Activated T-cell treated with anti-CD3 and anti-CD28 coated beads for 48 hours (primary cell): ENCODE measurements at regions not wholly inside any gene's neighbourhood (a gene's known extent, or its start where the extent isn't known, plus 50 kb on each side); places are given as distances from the start of the nearest gene placed in this dataset.

Experiments
- DNase-seq: peaks from one replicate; pipeline ENCODE4 v3.0.0-alpha.2; 2020; ENCODE audit warnings: low read depth

DNA sequence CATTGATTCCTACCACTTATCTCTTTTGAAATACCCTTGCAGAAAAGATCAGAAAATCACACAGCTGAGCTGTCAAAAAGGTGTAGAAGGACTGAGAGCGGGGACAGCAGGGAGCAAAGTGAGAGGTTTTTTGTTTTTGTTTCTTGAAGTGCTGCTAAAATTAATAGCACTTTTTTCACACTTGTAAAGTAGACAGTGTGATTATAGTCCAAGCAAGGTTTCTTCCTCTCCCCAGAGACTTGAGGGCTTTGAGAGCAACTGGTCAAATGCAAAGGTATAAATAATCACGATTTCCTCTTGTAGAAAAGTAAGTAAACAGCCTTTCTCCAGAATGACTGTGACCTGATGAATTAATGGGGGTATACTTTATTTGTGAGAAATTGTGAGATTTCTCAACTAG is 326.9 kb downstream of the ZNF608 start:
- DNase-seq = no peak

DNA sequence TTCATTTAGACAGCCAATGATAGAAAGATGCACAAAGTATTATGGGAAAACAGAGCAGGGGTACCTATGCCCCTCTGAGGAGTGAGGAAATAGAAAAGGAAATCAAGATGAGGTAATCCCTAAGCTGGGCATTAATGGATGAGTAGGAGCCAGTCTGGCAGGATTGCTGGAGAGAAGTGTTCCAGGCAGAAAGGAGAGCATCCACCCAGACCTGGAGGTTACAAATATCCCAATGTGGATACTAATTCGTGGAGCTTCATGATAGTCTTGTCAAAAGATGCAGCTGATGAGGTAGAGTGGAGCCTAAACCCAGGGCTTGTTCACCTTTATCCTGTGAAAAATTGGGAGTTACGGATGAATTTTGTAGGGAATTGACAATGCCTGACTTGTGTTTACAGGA is 328.0 kb downstream of the ZNF608 start:
- DNase-seq = no peak

DNA sequence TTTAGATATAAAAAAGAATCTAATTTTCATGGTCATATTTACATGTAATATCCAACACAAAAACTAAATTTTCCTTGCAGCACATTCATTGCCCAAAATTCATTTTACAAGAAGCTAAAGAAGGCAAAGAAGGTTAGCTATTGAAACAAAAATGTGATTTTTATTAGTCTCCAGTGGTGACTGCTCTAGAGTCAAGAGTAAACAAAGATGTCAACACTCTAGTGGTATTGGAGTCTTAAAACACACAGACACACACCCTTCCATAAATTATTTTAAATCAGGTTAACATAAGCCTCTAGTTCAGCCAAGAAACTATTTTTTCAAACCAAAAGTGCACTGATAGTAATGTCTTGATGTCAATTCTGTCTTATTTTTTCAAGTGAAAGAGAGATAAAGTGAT is 329.2 kb downstream of the ZNF608 start:
- no peak for DNase-seq

DNA sequence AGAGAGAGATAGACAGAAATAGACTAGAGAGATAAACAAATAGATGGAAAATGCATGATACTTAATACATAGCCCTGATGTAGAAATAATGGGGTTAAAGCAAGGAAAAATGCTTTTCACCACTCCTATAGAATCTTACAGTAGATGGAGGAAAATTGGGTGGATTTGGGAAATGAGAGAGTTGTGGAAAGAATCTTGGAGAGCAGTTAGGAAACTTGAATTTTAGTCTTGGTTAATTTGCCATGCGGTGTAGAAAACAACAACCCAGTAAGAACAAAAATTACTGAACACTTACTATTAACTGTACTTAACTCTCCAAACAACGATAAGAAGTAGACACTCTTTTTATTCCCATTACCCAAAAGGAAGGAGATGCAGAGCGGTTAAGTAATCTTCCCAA is 329.8 kb downstream of the ZNF608 start:
- DNase-seq = no peak

DNA sequence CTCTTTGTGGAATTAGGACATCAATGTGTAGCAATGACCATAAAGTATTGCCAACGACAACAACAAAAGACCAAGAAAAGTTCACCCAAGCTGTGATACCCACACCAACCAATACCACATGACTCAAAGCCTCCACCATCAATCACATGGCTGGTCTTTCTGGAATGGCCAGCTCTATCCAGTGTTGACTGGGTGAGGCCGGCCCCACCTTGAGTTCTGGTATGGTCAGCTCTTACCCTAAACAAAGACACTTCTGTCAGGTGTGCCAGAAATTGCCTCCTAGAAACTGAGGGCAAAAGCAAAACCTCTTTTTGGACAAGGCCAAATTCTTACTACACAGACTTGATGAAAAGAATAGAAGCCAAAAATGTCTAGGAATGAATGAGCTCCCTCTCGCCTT is 331.5 kb downstream of the ZNF608 start:
- no peak for DNase-seq

DNA sequence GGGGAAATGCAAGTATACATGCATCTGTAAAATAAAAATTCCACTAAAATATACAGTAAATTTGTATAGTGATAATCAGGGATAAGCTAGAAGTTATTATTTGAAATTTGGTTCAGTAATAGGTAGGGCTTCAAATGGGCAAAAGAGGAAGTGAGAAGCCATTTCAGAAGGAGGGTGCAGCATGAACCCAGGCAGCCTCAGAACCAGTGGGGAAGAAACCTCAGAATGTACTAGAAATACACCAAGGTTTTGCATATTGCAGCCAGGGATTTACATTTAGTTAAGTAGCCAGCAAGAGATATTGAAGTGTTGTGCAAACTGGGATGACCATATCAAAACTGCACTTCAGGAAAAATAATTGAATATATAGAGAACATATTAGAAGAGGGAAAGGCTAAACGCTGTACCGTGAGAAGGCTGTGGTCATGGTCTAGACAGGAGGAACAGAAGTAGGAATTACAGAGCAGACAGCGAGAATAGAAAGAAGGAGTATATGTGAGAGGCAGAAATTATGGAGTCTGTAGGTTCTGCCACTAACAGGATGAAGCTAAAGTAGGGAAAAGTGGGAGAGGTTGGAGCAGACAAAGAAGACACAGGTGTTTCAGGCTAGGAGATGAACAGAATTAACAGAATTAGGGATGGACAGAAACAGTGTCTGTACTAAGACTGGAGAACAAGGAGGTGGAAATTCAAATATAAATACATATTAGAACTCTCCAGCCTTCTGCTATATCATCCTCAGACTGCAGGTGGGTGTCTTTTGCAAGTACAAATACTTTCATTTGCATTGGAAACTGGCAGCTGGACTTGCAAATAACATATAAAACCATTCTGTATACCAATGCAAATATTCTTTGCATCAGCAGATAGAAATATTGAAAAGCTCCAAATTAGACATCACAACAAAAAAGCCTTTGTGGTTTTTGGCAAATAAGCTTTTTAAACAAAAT is 335.6 kb downstream of the ZNF608 start:
- DNase-seq = no peak

DNA sequence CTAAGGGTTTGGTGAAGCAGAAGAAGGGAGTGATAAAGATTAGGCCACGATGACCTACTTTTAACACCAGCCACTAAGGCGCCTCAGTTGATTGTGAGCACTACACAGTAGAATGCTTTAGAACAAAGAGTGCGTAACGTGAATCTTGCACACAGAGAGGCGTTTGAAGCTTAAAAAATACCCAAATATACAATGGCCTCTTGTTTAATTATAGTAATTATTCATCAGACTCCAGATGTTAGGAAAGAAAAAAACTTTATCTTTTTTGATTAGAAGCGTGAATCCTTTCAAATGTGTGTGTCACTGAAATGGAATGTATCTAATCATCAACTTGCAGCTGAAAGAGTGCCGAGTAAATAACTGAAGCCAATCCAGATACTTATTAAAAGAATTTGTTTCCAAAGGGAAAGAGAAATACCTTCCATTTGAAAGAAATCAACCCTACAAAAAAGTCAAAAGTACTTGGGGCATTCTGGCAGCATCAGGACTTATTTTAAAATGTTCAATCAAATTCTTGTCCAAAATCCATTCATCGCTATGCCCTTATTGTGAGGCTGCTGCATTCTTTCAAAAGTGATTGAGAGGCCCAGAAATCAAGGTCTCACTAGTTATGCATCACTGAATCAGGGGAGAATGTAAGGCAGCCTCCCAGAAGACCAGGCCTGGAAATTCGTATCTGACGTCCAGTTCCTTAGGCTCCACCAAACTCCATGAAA is 337.5 kb downstream of the ZNF608 start:
- DNase-seq = no peak

DNA sequence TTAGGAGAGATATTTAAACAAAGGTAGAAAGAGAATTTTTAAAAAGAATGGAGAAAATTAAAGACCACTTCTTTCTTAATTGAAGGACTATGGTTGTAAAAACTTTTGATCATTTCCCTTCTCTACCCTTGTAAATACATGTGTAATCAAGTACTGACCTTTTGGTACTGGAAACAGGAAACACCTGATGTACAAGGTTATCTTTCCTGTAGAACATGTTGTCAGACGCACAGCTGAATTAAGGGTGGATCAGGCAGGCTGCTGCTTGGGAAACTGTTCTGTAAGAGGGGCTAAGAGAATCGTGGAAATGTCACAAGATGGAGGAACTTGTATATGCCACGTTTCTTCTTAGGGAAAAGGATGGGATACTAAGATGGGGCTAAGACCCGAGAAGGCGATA is 341.6 kb downstream of the ZNF608 start:
- no peak for DNase-seq

DNA sequence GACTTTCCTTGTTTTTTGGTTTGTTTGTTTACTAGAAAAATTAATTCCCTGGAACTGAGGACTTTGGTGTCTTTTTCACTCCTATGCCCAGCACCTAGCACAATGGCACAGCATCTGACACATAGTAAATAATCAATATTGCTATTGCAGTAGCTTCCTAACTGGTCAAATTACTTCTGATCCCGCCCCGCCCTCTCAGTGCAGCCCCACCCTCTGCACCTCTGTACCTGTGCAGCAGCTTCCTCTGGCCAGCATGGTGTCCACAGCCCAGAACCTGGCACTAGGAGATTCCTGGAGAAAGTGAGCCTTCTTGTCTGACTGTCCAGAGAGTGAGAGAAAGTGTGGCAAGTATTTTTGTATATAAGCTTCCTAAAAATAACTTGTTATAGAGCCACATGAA is 343.2 kb downstream of the ZNF608 start:
- DNase-seq = no peak

DNA sequence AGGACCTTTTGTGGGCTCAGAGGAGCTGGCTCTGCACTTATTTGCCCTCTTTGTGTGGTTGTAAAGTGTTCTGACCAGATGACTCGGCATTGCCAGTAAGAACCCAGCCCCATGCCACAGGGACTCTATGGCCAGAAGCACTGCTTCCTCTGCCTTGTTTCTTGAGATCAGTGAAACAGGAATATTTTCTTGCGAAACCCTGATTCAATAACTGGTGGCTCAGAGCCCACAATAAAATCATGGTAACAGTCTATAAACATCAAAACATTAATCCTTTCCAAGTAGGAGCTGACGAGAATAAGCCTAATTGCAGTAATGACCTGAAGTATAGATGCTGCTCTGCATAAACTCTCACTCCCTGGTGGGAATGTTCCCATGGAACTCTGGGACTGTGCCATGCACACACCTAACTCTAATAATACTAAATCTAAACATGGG is 344.3 kb downstream of the ZNF608 start:
- DNase-seq = no peak

DNA sequence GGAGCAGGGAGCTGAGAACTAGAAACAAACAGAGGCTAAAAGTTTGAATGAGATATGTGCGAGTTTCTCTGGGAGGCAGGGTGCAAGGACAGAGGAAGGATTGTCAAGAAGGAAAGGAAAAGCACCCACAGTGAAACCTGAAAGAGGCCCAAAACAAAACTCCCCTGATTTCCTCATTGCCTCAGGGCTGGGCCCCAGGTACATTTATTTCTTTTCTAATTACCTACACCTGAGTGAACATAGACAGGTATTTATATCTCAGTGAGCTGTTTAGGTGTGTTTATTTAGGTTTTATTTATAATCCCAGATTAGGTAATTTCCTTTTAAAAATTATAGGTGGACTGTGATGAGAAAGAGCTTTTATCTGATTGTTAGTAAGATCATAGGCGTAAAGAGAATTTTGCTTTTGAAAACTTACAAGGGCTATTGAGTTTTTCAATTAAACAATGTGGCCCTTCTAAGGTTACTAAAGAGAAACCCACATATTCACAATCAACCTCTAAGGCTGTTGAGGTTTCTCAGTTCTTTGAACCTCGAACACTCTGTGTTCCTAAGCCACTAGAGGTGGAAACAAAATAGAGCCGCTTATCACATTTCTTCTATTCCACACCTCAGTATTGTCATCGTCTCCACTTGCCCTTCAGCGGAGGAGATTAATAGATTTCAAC is 344.8 kb downstream of the ZNF608 start:
- no peak for DNase-seq

DNA sequence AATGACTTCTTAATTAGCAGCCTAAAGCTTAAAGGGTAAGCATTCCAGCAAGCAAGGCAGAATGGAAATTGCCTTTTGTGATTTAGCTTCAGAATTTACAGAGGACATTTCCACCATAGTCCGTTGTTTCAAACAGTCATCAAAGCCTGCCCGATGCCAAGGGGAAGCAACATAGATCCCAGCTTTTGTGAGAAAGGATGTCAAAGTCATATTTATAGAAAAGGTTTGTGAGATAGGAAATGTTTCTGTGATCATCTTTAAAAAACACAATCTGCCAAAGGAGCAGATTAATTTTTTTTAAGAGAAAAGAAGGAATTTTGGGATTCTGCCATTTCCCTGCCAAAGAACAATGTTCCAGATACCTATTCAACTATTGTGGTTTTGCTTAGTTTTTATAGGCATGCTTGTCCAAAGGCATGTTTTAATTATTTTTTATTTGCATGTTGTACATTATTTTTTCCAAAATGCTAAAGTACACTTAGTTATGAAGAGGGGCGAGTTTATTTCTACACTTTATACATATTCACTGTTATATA is 346.9 kb downstream of the ZNF608 start:
- no peak for DNase-seq

DNA sequence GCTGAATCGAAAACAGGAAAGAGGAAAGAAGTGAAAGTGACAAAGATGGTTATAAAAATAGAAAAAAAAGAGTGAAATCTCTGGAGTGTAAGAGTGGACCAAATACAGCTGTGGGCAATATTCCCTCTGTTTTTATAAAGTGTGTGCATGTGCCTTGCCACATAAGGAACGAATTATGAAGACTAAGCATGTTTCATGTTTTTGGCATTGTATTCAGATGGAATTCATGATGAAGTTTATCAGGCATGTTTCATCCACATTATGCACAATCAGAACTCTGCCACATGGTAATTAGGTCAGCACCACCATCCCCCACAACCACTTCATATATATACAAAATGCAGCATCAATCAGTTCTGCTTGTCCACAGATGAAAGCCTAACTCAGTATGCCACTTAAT is 348.0 kb downstream of the ZNF608 start:
- DNase-seq = no peak

DNA sequence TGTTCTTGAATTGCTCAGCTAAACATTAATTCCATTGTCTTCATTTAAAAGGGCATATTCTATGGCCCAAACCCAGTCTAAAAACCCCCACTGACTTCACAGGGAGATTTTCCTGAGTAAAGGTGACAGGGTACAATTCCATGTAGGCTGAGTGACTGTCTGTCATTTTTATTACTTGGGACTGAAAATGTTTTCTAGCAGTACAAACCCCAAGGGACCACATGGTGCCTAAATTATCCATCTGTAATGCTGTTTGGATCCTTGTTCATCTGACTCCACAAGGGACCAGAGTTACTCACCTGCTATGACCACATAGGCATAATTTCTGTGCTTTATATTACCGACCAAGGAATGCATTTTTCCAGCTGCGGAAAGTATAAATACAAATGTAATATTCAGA is 349.1 kb downstream of the ZNF608 start:
- no peak for DNase-seq

DNA sequence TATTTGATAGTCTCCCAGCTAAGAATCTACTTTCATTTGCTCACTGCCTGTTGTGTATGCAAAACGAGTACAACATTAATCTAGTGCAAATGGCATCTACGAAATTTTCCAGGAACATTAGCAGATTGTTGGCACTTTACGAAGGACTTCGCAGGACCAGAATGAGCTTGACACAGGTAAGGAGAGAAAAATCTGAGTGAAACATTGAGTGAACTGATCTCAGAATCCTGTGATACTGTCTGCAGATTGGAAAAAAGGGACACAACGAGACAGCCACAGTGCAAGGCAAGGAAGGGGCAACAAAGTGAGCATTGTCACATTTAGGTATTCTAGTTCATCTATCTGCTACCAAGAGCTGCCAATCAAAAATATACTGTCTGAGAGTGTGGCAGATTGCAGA is 350.5 kb downstream of the ZNF608 start:
- DNase-seq = no peak

DNA sequence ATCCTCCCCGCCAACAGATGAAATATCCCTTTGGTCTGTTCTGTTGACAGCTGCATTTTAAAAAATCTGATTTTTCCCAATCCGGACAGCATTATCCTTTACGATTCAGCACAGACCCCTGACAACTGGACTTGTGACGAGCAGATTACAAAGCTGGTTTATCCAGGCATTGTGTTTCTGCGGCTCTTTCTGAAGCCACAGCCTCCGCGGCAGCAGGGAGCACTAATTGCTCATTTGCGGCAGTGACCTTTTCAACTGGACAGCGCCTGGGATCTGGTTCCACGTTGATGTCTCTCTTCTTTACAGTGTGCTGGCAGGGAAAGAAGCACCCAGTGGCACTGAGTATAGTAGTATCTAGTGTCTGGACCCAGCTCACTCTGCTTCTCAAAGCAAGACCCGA is 351.2 kb downstream of the ZNF608 start:
- no peak for DNase-seq

DNA sequence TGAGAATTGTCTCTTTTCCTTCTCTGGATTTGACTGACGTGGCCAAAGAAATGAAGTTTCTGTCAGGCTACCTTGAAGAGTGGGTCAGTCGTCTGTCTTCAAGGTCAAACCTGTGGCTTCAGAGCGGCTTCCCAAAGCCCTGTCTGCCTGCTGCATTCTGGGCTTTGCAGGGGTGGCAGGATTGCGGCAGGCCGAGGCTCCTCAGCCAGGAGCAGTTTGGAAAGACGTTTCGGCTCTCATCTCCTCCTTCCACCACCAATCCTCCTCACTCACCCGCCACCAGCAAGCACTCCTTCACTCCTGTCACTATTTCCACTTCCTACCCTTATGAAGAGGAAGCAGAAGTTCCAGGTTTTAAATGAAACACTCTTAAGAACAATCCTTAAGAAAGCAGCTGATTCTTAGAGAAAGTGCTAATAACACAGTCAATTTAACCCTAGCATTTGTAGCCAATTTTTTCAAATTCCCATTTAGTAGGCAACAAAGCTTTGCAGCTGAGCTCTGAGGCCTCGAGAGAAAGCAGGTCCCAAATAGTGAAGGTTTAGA is 351.7 kb downstream of the ZNF608 start:
- no peak for DNase-seq

DNA sequence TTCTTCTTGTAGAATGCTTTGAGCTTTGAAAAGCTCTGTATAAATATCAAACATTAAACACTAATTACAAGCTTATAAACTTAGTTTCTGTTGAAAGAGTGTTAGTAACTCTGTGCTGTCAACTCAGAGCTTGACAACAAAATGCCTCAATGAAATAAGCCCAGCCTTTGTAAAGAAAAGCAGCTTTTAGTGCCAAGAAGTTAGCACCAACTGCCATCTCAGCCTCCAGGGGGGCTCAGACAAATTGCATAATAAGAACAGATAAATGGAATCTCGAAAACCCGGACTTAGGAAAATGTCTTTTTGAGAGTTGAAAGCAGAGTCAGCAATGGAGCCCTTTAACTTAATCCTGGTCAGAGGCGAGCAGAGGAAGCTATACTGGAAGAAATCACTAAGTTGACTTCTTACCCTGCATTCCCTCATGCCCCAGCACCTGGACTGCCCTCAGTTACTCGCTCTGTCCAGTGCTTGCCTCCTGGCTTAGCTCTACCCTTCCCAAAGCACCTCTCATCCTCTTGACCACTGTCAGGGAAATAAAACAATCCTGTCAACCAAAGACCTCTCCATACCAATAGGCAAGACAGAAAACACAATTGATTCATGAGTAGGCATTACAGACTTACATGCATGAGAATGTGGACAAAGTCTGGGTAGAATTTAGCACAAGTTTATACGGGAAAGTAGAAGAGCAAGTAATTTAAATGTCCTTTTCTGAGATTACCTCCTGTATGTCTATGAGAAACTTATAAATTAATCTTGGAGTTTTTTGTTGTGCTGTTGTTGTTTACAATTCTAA is 352.7 kb downstream of the ZNF608 start:
- no peak for DNase-seq

DNA sequence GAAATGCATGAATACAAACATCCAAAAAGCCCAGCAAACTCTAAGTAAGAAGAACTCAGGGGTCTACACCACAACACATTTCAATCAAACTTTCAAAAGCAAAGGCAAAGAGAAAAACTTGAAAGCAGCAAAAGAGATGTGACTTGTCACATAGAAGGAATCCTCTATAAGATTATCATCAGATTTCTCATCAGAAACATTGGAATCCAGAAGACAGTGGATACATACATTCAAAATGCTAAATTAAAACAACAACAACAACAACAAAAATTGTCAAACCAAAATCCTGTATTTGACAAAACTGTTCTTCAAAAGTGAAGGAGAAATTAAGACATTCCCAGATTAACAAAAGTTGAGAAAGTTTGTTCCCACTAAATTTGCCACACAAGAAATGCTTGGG is 362.7 kb downstream of the ZNF608 start:
- DNase-seq = no peak

DNA sequence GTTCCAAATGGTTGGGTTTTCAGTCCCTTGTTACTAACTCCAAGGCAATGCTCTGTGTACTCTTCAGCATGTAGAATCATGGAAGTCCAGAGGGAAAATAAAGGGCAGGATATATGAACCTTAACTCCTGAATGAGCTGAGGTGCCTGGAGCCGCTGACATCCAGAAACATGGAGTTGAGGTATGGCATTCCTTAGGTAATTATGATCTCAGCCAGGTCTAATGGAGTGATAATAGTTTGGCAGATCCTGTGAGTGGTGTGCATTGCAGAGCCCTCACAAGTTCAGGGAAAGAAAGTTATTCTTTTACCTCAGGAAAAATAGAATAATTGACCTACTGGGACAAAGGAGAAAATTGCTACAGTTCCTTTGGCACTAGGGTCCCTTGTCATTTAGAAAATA is 369.1 kb downstream of the ZNF608 start:
- DNase-seq = no peak

DNA sequence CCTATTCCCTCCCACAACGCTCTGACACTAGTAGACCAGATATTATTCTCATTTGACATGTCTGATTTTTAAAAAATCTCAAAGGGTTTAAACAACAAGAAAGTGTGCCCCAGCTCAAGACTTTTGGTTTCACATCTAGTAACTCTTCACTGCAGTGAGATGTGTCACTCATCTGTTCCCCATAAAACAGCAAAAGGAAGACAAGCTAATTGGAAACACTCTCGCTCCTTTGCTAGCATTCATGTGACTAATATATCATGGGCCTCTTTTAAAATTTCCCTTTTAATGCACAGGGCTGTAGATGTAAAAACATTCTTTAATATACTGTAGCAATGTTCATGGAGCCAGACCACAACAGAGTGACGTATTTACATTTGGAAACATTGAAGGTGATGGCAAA is 372.6 kb downstream of the ZNF608 start:
- no peak for DNase-seq

DNA sequence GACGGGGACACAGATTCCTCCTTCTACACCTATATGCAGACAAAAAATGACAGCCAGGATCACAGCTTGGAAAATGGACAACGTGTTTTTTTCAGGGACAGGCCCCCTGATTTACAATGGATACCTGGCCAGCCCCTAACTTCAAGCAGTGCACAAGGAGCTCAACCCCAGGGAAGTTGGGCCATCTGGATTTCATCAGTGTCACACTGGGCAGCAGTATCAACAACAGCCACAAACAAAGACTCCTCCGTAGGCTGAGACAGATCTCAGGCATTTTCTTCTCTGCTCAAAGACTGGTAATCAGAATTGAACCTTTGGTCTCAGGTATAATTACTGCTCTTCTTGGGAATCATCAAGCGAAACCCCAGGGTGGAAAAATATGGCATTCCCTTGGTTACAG is 374.0 kb downstream of the ZNF608 start:
- DNase-seq = no peak
